Stomach (tissue), 8 donors: ENCODE measurements at regions not wholly inside any gene's neighbourhood (a gene's known extent, or its start where the extent isn't known, plus 50 kb on each side); places are given as distances from the start of the nearest gene placed in this dataset.

Experiments used
- DNase-seq, 2 donors: peaks; one replicate each; pipeline versions ENCODE4 v3.0.0 to v3.0.0-alpha.2; 2013 to 2019
- H3K27ac ChIP-seq, 5 donors: fragments of 200-600 bp in 4 of 5; sonication (generic) in 4 of 5; one replicate each; pipeline ENCODE4 v1.5.1; 2013 to 2019; ENCODE audit warnings: mild to moderate bottlenecking in 1 of 5, moderate library complexity in 1 of 5
- H3K27me3 ChIP-seq, 3 donors: fragments of 200-600 bp; sonication (generic); one replicate each; pipeline ENCODE4 v1.5.1; 2017 to 2019; ENCODE audit warnings: mixed run types in 1 of 3
- H3K36me3 ChIP-seq, 4 donors: fragments of 200-600 bp; sonication (generic); 1 replicate in 3 of 4; 2 replicates in 1 of 4; pipeline ENCODE4 v1.5.1; 2016 to 2019
- H3K4me1 ChIP-seq, 4 donors: fragments of 200-600 bp; sonication (generic); one replicate each; pipeline ENCODE4 v1.5.1; 2016 to 2019
- H3K4me3 ChIP-seq, 4 donors: fragments of 200-600 bp; sonication (generic) in 3 of 4; one replicate each; pipeline ENCODE4 v1.5.1; 2016 to 2019; ENCODE audit warnings: mild to moderate bottlenecking in 1 of 4
- H3K9me3 ChIP-seq, 4 donors: fragments of 200-600 bp; sonication (generic); one replicate each; pipeline ENCODE4 v1.5.1; 2016 to 2019
- CTCF ChIP-seq, 7 experiments: fragments of 450-650 bp in 4 of 7; fragments of 200-600 bp in 3 of 7; sonication (generic) in 3 of 7; IDR thresholded peaks; one replicate each; pipeline ENCODE4 v1.5.1; 2016 to 2019; ENCODE audit warnings: antibody characterized with exemption in 7 of 7, control low read depth in 2 of 7, mild to moderate bottlenecking in 1 of 7
- EP300 ChIP-seq: sonication (generic); formaldehyde crosslinking; IDR thresholded peaks from one replicate; pipeline ENCODE4 v1.6.1; 2017; ENCODE audit warnings: antibody characterized with exemption
- POLR2A ChIP-seq, 4 donors: fragments of 450-650 bp; IDR thresholded peaks; one replicate each; pipeline ENCODE4 v1.6.1; 2016; ENCODE audit warnings: antibody characterized with exemption in 4 of 4, control low read depth in 2 of 4, mild to moderate bottlenecking in 1 of 4, moderate library complexity in 1 of 4
- POLR2AphosphoS5 ChIP-seq, 3 donors: sonication (generic); formaldehyde crosslinking; IDR thresholded peaks; one replicate each; pipeline ENCODE4 v1.6.1; 2016; ENCODE audit warnings: antibody characterized with exemption in 3 of 3
- WGBS, 5 donors: extraction: QIAGEN DNeasy Blood & Tissue Kit in 3 of 5; methylation state at CpG; one replicate each; pipeline versions ENCODE4 v1.1.5 to v1.1.7; 2013 to 2018; 5-methylcytosine and 5-hydroxymethylcytosine counted together
- intact Hi-C: fragments of 100-400 bp; cut with DNase I; formaldehyde crosslinking; loops from one replicate; pipeline ENCODE4 v1.15.1; 2023; ENCODE audit warnings: low total_unique reads
- donor health status: healthy with polysubstance abuse.
- donor health status: Bipolar disorder and iron deficiency.
- donor health status: healthy.

- H3K4me3 ChIP-seq = no peak overlapping the region
- 91 to 95% (median 93%) methylated on average over 16 of the region's 16 CpGs for WGBS, 5 donors
- peak in 1 of 2 donors; percentile 17 for DNase-seq
- peaks cover 13 to 20% (median 16%) of the 10 kb centered on the region in 4 donors for H3K4me1 ChIP-seq
- TF ChIP-seq POLR2A (IDR thresholded peaks at IDR 0.05) = no peak
- no peak for TF ChIP-seq CTCF (IDR thresholded peaks at IDR 0.05)
- TF ChIP-seq POLR2AphosphoS5 (IDR thresholded peaks at IDR 0.05) = no peak
- no peak for TF ChIP-seq EP300
- no peaks in the 10 kb centered on the region for H3K9me3 ChIP-seq
- H3K36me3 ChIP-seq = no peaks in the 10 kb centered on the region
- intact Hi-C loops = no loop called here
- no peak overlapping the region for H3K27ac ChIP-seq
- peaks cover 0 to 7% (median 0%) of the 10 kb centered on the region in 3 donors for H3K27me3 ChIP-seq
Measured at GRCh38 chr2:128438091-128438490, 119.4 kb upstream of the HS6ST1 start.

GRCh38 chr2:128438586-128438985, 119.9 kb upstream of the HS6ST1 start:
- WGBS, 5 donors = 88 to 95% (median 88%) methylated on average over 11 to 14 of the region's 14 CpGs
- DNase-seq = peak; percentile 0 to 15
- peaks cover 16 to 22% (median 20%) of the 10 kb centered on the region in 4 donors for H3K4me1 ChIP-seq
- H3K4me3 ChIP-seq = no peak overlapping the region
- no peaks in the 10 kb centered on the region for H3K36me3 ChIP-seq
- H3K27me3 ChIP-seq = peaks cover 0 to 7% (median 0%) of the 10 kb centered on the region in 3 donors
- intact Hi-C loops = no loop called here
- no peaks in the 10 kb centered on the region for H3K9me3 ChIP-seq
- TF ChIP-seq CTCF (IDR thresholded peaks at IDR 0.05) = no peak
- TF ChIP-seq POLR2A (IDR thresholded peaks at IDR 0.05) = no peak
- no peak for TF ChIP-seq EP300
- TF ChIP-seq POLR2AphosphoS5 (IDR thresholded peaks at IDR 0.05) = no peak
- H3K27ac ChIP-seq = no peak overlapping the region

- intact Hi-C loops = no loop called here
- WGBS, 5 donors = 77 to 91% (median 84%) methylated on average over 8 to 12 of the region's 12 CpGs
- TF ChIP-seq EP300 (no peak), CTCF (IDR thresholded peaks at IDR 0.05) (no peak), POLR2AphosphoS5 (IDR thresholded peaks at IDR 0.05) (no peak)
Measured at GRCh38 chr2:128439031-128439790, 120.5 kb upstream of the HS6ST1 start.

GRCh38 chr2:128439791-128440665, 121.4 kb upstream of the HS6ST1 start:
- peak; percentile 6 to 17 for DNase-seq
- Histone ChIP-seq H3K36me3 (no peaks in the 10 kb centered on the region), H3K27me3 (peaks cover 0 to 7% (median 0%) of the 10 kb centered on the region in 3 donors), H3K4me3 (no peak overlapping the region), H3K4me1 (peaks cover 16 to 23% (median 20%) of the 10 kb centered on the region in 4 donors), H3K9me3 (no peaks in the 10 kb centered on the region), H3K27ac (no peak overlapping the region)
- WGBS, 5 donors = 79 to 83% (median 82%) methylated on average over 12 to 13 of the region's 13 CpGs
- TF ChIP-seq EP300 (no peak), POLR2A (IDR thresholded peaks at IDR 0.05) (no peak), POLR2AphosphoS5 (IDR thresholded peaks at IDR 0.05) (no peak), CTCF (IDR thresholded peaks at IDR 0.05) (no peak)
- intact Hi-C loops = no loop called here

More at GRCh38 chr2:128439031-128439790, 120.5 kb upstream of the HS6ST1 start:
- no peaks in the 10 kb centered on the region for H3K36me3 ChIP-seq
- H3K4me1 ChIP-seq = peaks cover 16 to 23% (median 20%) of the 10 kb centered on the region in 4 donors
- DNase-seq = peak; percentile 6 to 8
- peaks cover 0 to 7% (median 0%) of the 10 kb centered on the region in 3 donors for H3K27me3 ChIP-seq
- no peak overlapping the region for H3K27ac ChIP-seq
- no peaks in the 10 kb centered on the region for H3K9me3 ChIP-seq
- H3K4me3 ChIP-seq = no peak overlapping the region
